A549 (cell line): ENCODE measurements at regions not wholly inside any gene's neighbourhood (a gene's known extent, or its start where the extent isn't known, plus 50 kb on each side); places are given as distances from the start of the nearest gene placed in this dataset.

ENCODE experiments used
- ATAC-seq, 2 experiments: fragments of 200-7000 bp in 1 of 2; fragments of >200 bp in 1 of 2; cut with Nextera tagmentation in 1 of 2; cut with Tn5 transposase in 1 of 2; 3 replicates each; pipeline versions ENCODE4 v1.8.0 to v1.9.1; 2018 to 2020; ENCODE audit warnings: mild to moderate bottlenecking in 1 of 2, moderate library complexity in 1 of 2
- CTCF ChIA-PET: fragments of 300-600 bp; sonication (Branson Sonifier 250); formaldehyde crosslinking; extraction: SDS; loops from one replicate; lab custom pipeline; 2021; ENCODE audit warnings: antibody characterized with exemption, inconsistent platforms; lab: Yijun Ruan, JAX
- POLR2A ChIA-PET: fragments of 350-600 bp; formaldehyde crosslinking; extraction: SDS; loops from one replicate; lab custom pipeline; 2021; ENCODE audit warnings: antibody characterized with exemption, inconsistent platforms; lab: Yijun Ruan, JAX
- DNase-seq, 2 experiments: peaks; one replicate each; pipeline versions ENCODE4 v3.0.0 to v3.0.0-alpha.2; 2011 to 2016; ENCODE audit warnings: low read depth in 1 of 2, low spot score in 1 of 2
- FAIRE-seq: peaks from 2 replicates; lab custom pipeline; 2011; peaks lifted over from hg19 to GRCh38; lab: Jason Lieb, UNC
- H3K27ac ChIP-seq, 2 experiments: fragments of >200 bp; sonication (Bioruptor Twin); formaldehyde crosslinking; 3 replicates each; pipeline ENCODE4 v1.5.1; 2016 to 2017
- H3K4me1 ChIP-seq: fragments of >200 bp; sonication (Bioruptor Twin); formaldehyde crosslinking; 3 replicates; pipeline ENCODE4 v1.6.1; 2016
- H3K4me2 ChIP-seq: fragments of >200 bp; sonication (Bioruptor Twin); formaldehyde crosslinking; 3 replicates; pipeline ENCODE4 v1.6.1; 2016
- H3K4me3 ChIP-seq: fragments of >200 bp; sonication (Bioruptor Twin); formaldehyde crosslinking; 3 replicates; pipeline ENCODE4 v1.5.1; 2016
- H3K9me3 ChIP-seq: fragments of >200 bp; sonication (Bioruptor Twin); formaldehyde crosslinking; 3 replicates; pipeline ENCODE4 v1.6.1; 2016
- ATOH8 ChIP-seq: fragments of 250-450 bp; sonication (Bioruptor Pico); IDR thresholded peaks from 2 replicates; pipeline ENCODE4 v1.5.0; 2020; ENCODE audit warnings: low read depth, mild to moderate bottlenecking, moderate library complexity
- BCL3 ChIP-seq: fragments of >200 bp; sonication (Bioruptor Twin); formaldehyde crosslinking; IDR thresholded peaks from 3 replicates; pipeline ENCODE4 v1.6.1; 2016
- BHLHE40 ChIP-seq: IDR thresholded peaks from 2 replicates; pipeline ENCODE4 v1.6.1; 2012; ENCODE audit warnings: low read depth, low read length, inconsistent platforms
- CHD2 ChIP-seq: fragments of 150-350 bp; IDR thresholded peaks from 2 replicates; pipeline ENCODE4 v1.6.1; 2014; ENCODE audit warnings: low read length; ENCODE audit not compliant: partially characterized antibody
- CHD4 ChIP-seq: fragments of 200-600 bp; sonication (generic); IDR thresholded peaks from 2 replicates; pipeline ENCODE4 v1.6.1; 2016; ENCODE audit warnings: antibody characterized with exemption, mild to moderate bottlenecking, borderline replicate concordance
- EP300 ChIP-seq, 2 experiments: fragments of >200 bp; sonication (Bioruptor Twin); formaldehyde crosslinking; IDR thresholded peaks; 2 replicates in 1 of 2; 3 replicates in 1 of 2; pipeline ENCODE4 v1.6.1; 2016 to 2017
- ESRRA ChIP-seq: fragments of 150-350 bp; IDR thresholded peaks from 2 replicates; pipeline ENCODE4 v1.6.1; 2014; ENCODE audit warnings: mild to moderate bottlenecking, low read length, borderline replicate concordance
- FOXS1 ChIP-seq: fragments of 250-450 bp; sonication (Bioruptor Pico); IDR thresholded peaks from 2 replicates; pipeline ENCODE4 v1.5.0; 2020; ENCODE audit warnings: mild to moderate bottlenecking, moderate library complexity
- GATA3 ChIP-seq: IDR thresholded peaks from 2 replicates; pipeline ENCODE4 v1.6.1; 2012; ENCODE audit warnings: borderline replicate concordance
- HES2 ChIP-seq: fragments of >200 bp; sonication (Bioruptor Twin); formaldehyde crosslinking; IDR thresholded peaks from 2 replicates; pipeline ENCODE4 v1.6.1; 2016
- HOXB5 ChIP-seq: fragments of 250-450 bp; sonication (Bioruptor Pico); IDR thresholded peaks from 2 replicates; pipeline ENCODE4 v1.5.0; 2020; ENCODE audit warnings: mild to moderate bottlenecking, moderate library complexity
- JUNB ChIP-seq: fragments of >200 bp; sonication (Bioruptor Twin); formaldehyde crosslinking; IDR thresholded peaks from 2 replicates; pipeline ENCODE4 v1.6.1; 2016
- KDM1A ChIP-seq: fragments of 200-600 bp; sonication (generic); IDR thresholded peaks from 2 replicates; pipeline ENCODE4 v1.6.1; 2016; ENCODE audit warnings: low read depth, mild to moderate bottlenecking
- MAZ ChIP-seq: fragments of 150-350 bp; IDR thresholded peaks from 2 replicates; pipeline ENCODE4 v1.6.1; 2014; ENCODE audit warnings: antibody characterized with exemption, low read depth, low read length, borderline replicate concordance
- NPAS2 ChIP-seq: fragments of 250-450 bp; sonication (Bioruptor Pico); IDR thresholded peaks from 2 replicates; pipeline ENCODE4 v1.8.0; 2022; ENCODE audit warnings: mild to moderate bottlenecking, moderate library complexity, borderline replicate concordance
- PBX3 ChIP-seq: IDR thresholded peaks from 2 replicates; pipeline ENCODE4 v1.6.1; 2012
- RAD21 ChIP-seq, 2 experiments: fragments of >200 bp in 1 of 2; sonication (Bioruptor Twin) in 1 of 2; formaldehyde crosslinking in 1 of 2; IDR thresholded peaks in 1 of 2; conservative IDR thresholded peaks in 1 of 2; 2 replicates in 1 of 2; 3 replicates in 1 of 2; pipeline ENCODE4 v1.6.1; 2012 to 2018; ENCODE audit warnings: inconsistent platforms in 1 of 2
- RCOR1 ChIP-seq: fragments of 150-350 bp; IDR thresholded peaks from 2 replicates; pipeline ENCODE4 v1.6.1; 2014; ENCODE audit warnings: antibody characterized with exemption, low read length, low read depth
- RFX5 ChIP-seq: fragments of 450-650 bp; IDR thresholded peaks from 2 replicates; pipeline ENCODE4 v1.7.1; 2014; ENCODE audit warnings: antibody characterized with exemption, mild to moderate bottlenecking, moderate library complexity
- RNF2 ChIP-seq: fragments of 200-600 bp; sonication (generic); IDR thresholded peaks from 2 replicates; pipeline ENCODE4 v1.6.1; 2016; ENCODE audit warnings: low read depth, mild to moderate bottlenecking, antibody characterized with exemption, moderate library complexity, borderline replicate concordance
- USF2 ChIP-seq: fragments of 450-650 bp; IDR thresholded peaks from 2 replicates; pipeline ENCODE4 v1.6.1; 2014; ENCODE audit warnings: antibody characterized with exemption
- ZFP36 ChIP-seq: fragments of 450-650 bp; IDR thresholded peaks from 2 replicates; pipeline ENCODE4 v1.6.1; 2014; ENCODE audit warnings: borderline replicate concordance; ENCODE audit not compliant: partially characterized antibody
- ZNF302 ChIP-seq: fragments of 250-450 bp; sonication (Bioruptor Pico); IDR thresholded peaks from 2 replicates; pipeline ENCODE4 v1.9.0; 2021; ENCODE audit warnings: inconsistent platforms, mild to moderate bottlenecking, moderate library complexity
- WGBS: methylation state at CpG from one replicate; pipeline ENCODE4 v1.1.6; 2017; ENCODE audit errors: missing lambda C conversion rate; 5-methylcytosine and 5-hydroxymethylcytosine counted together

- 0% methylated on average over 1 of the region's 1 CpG for WGBS
- TF ChIP-seq RCOR1, result no peak
- TF ChIP-seq PBX3, result no peak
- no peak for TF ChIP-seq BCL3
- no peak for TF ChIP-seq ESRRA
- no peak for TF ChIP-seq FOXS1
- TF ChIP-seq MAZ, result no peak
- no peak for TF ChIP-seq HOXB5 (CRISPR knock-in tag)
- TF ChIP-seq EP300 (IDR thresholded peaks at IDR 0.05), result no peak
- no peak for TF ChIP-seq ZNF302 (CRISPR knock-in tag)
- TF ChIP-seq USF2, result no peak
- no peak for TF ChIP-seq RFX5
- TF ChIP-seq CHD4, result no peak
- TF ChIP-seq BHLHE40, result no peak
- no peak for TF ChIP-seq RNF2
- no peak for TF ChIP-seq JUNB
- no peak for TF ChIP-seq HES2
- no peak for TF ChIP-seq NPAS2 (CRISPR knock-in tag)
- no peak for TF ChIP-seq ATOH8 (CRISPR knock-in tag)
- no peak for TF ChIP-seq ZFP36
- CTCF ChIA-PET, result interaction anchor here (1.6 kb wide), 1 partner anchor 33 kb away, joined by 3 read pairs; no protein-coding TSS in a partner anchor
These were observed 341.2 kb upstream of the STEAP1 start for GRCh38 chr7:89813081-89813480.

GRCh38 chr7:89826121-89826520, 328.1 kb upstream of the STEAP1 start:
- Histone ChIP-seq H3K4me1 (no peaks in the 10 kb centered on the region), H3K4me2 (no peak overlapping the region), H3K4me3 (no peak overlapping the region), H3K27ac (no peak overlapping the region), H3K9me3 (no peaks in the 10 kb centered on the region)
- WGBS, result 3% methylated on average over 1 of the region's 1 CpG
- DNase-seq (no peak), FAIRE-seq (no peak), ATAC-seq (no peak)
- CTCF ChIA-PET, result no interaction called here
- POLR2A ChIA-PET, result no interaction called here
- no peak for TF ChIP-seq RAD21 (conservative IDR thresholded peaks at IDR 0.05 in 1 of 2, IDR thresholded peaks at IDR 0.05 in 1 of 2)
- no peak for TF ChIP-seq RNF2
- TF ChIP-seq CHD2, result no peak
- no peak for TF ChIP-seq GATA3
- no peak for TF ChIP-seq KDM1A

More at GRCh38 chr7:89813081-89813480, 341.2 kb upstream of the STEAP1 start:
- ATAC-seq (no peak), DNase-seq (no peak), FAIRE-seq (no peak)
- H3K27ac ChIP-seq, result no peak overlapping the region
- no peak overlapping the region for H3K4me2 ChIP-seq
- no peaks in the 10 kb centered on the region; the same call in 2 of the 3 replicates for H3K9me3 ChIP-seq
- POLR2A ChIA-PET, result no interaction called here
- no peak overlapping the region for H3K4me3 ChIP-seq
- H3K4me1 ChIP-seq, result no peaks in the 10 kb centered on the region
